Thoracic aorta (tissue), 2 donors: ENCODE measurements at regions not wholly inside any gene's neighbourhood (a gene's known extent, or its start where the extent isn't known, plus 50 kb on each side); places are given as distances from the start of the nearest gene placed in this dataset.

Experiments
- ATAC-seq: fragments of 150-250 bp; one replicate; pipeline ENCODE4 v1.8.0; 2017; ENCODE audit warnings: low read depth; ENCODE audit not compliant: insufficient number of reproducible peaks, low FRiP score
- DNase-seq: peaks from one replicate; pipeline ENCODE4 v3.0.0-alpha.2; 2020; ENCODE audit warnings: low spot score
- H3K27ac ChIP-seq, 2 donors: fragments of 200-600 bp; sonication (generic); 1 replicate in 1 of 2; 2 replicates in 1 of 2; pipeline ENCODE4 v1.5.1; 2016; ENCODE audit warnings: mild to moderate bottlenecking in 2 of 2, moderate library complexity in 2 of 2
- H3K27me3 ChIP-seq: fragments of 200-600 bp; sonication (generic); replicated peaks from 2 replicates; pipeline ENCODE4 v1.6.0; 2016; ENCODE audit warnings: mild to moderate bottlenecking; ENCODE audit not compliant: insufficient read depth
- H3K36me3 ChIP-seq: fragments of 200-600 bp; sonication (generic); one replicate; pipeline ENCODE4 v1.5.1; 2016
- H3K4me1 ChIP-seq, 2 donors: fragments of 200-600 bp; sonication (generic); 1 replicate in 1 of 2; 2 replicates in 1 of 2; pipeline versions ENCODE4 v1.5.1 to v1.6.0; 2016; ENCODE audit warnings: low read depth in 2 of 2, mild to moderate bottlenecking in 1 of 2; ENCODE audit not compliant: control insufficient read depth in 1 of 2
- H3K4me3 ChIP-seq: fragments of 200-600 bp; sonication (generic); 2 replicates; pipeline ENCODE4 v1.5.1; 2016; ENCODE audit warnings: mild to moderate bottlenecking
- H3K9me3 ChIP-seq: fragments of 200-600 bp; sonication (generic); 2 replicates; pipeline ENCODE4 v1.5.1; 2016
- CTCF ChIP-seq: fragments of 200-600 bp; sonication (generic); IDR thresholded peaks from one replicate; pipeline ENCODE4 v1.5.1; 2019; ENCODE audit warnings: antibody characterized with exemption

GRCh38 chr14:84646786-84647500 is 883.0 kb upstream of the FLRT2 start:
- H3K36me3 ChIP-seq: no peaks in the 10 kb centered on the region
- no peaks in the 10 kb centered on the region for H3K27me3 ChIP-seq
- no peak overlapping the region for H3K27ac ChIP-seq
- no peak overlapping the region for H3K4me3 ChIP-seq
- H3K9me3 ChIP-seq: no peaks in the 10 kb centered on the region
- TF ChIP-seq CTCF: no peak
- DNase-seq (no peak), ATAC-seq (no peak)
- H3K4me1 ChIP-seq: no peaks in the 10 kb centered on the region

- Histone ChIP-seq H3K27ac (no peak overlapping the region), H3K4me3 (no peak overlapping the region), H3K36me3 (no peaks in the 10 kb centered on the region), H3K9me3 (no peaks in the 10 kb centered on the region), H3K4me1 (no peaks in the 10 kb centered on the region), H3K27me3 (no peaks in the 10 kb centered on the region)
- ATAC-seq (no peak), DNase-seq (no peak)
- no peak for TF ChIP-seq CTCF
Measured at GRCh38 chr14:84655014-84655413, 874.9 kb upstream of the FLRT2 start.

GRCh38 chr14:84657911-84658310 is 872.0 kb upstream of the FLRT2 start:
- H3K36me3 ChIP-seq: no peaks in the 10 kb centered on the region
- H3K4me3 ChIP-seq: no peak overlapping the region
- DNase-seq (no peak), ATAC-seq (no peak)
- no peaks in the 10 kb centered on the region for H3K4me1 ChIP-seq
- no peaks in the 10 kb centered on the region for H3K27me3 ChIP-seq
- no peak for TF ChIP-seq CTCF
- H3K27ac ChIP-seq: no peak overlapping the region
- H3K9me3 ChIP-seq: no peaks in the 10 kb centered on the region

- no peak for TF ChIP-seq CTCF
- Histone ChIP-seq H3K4me3 (no peak overlapping the region), H3K9me3 (no peaks in the 10 kb centered on the region), H3K36me3 (no peaks in the 10 kb centered on the region), H3K27me3 (no peaks in the 10 kb centered on the region), H3K4me1 (no peaks in the 10 kb centered on the region), H3K27ac (no peak overlapping the region)
- DNase-seq (no peak), ATAC-seq (no peak)
Measured at GRCh38 chr14:84670796-84671195, 859.1 kb upstream of the FLRT2 start.

GRCh38 chr14:84671776-84672175 is 858.2 kb upstream of the FLRT2 start:
- no peak overlapping the region for H3K4me3 ChIP-seq
- no peaks in the 10 kb centered on the region for H3K27me3 ChIP-seq
- H3K27ac ChIP-seq: no peak overlapping the region
- ATAC-seq: no peak
- H3K36me3 ChIP-seq: no peaks in the 10 kb centered on the region
- no peak for DNase-seq
- H3K4me1 ChIP-seq: no peaks in the 10 kb centered on the region
- no peak for TF ChIP-seq CTCF
- H3K9me3 ChIP-seq: no peaks in the 10 kb centered on the region
